Neural crest cell (in vitro differentiated cells): ENCODE measurements at regions not wholly inside any gene's neighbourhood (a gene's known extent, or its start where the extent isn't known, plus 50 kb on each side); places are given as distances from the start of the nearest gene placed in this dataset.

Source experiments
- DNase-seq: peaks from one replicate; pipeline ENCODE4 v3.0.0; 2021; ENCODE audit warnings: low read depth, mixed read lengths, low spot score
- H3K27ac Mint-ChIP-seq: one replicate; pipeline ENCODE4 v1.8.0; 2021; ENCODE audit warnings: mild to moderate bottlenecking, mixed read lengths; ENCODE audit not compliant: unreplicated experiment
- H3K27me3 Mint-ChIP-seq: 2 replicates; pipeline ENCODE4 v1.8.0; 2021; ENCODE audit warnings: low read depth, mild to moderate bottlenecking, mixed read lengths
- H3K36me3 Mint-ChIP-seq: 2 replicates; pipeline ENCODE4 v1.8.0; 2021; ENCODE audit warnings: low read depth, mild to moderate bottlenecking, mixed read lengths
- H3K4me1 Mint-ChIP-seq: 2 replicates; pipeline ENCODE4 v1.8.0; 2021; ENCODE audit warnings: mixed read lengths
- H3K4me3 Mint-ChIP-seq: one replicate; pipeline ENCODE4 v1.8.0; 2021; ENCODE audit warnings: mild to moderate bottlenecking, mixed read lengths
- H3K9me3 Mint-ChIP-seq: 2 replicates; pipeline ENCODE4 v1.8.0; 2021; ENCODE audit warnings: mixed read lengths
- TF ChIP-seq, protein P1 (sequence below): fragments of 200-600 bp; sonication (generic); conservative IDR thresholded peaks from 2 replicates; pipeline ENCODE4 v1.5.0; 2021; ENCODE audit warnings: antibody characterized with exemption, mild to moderate bottlenecking

DNA sequence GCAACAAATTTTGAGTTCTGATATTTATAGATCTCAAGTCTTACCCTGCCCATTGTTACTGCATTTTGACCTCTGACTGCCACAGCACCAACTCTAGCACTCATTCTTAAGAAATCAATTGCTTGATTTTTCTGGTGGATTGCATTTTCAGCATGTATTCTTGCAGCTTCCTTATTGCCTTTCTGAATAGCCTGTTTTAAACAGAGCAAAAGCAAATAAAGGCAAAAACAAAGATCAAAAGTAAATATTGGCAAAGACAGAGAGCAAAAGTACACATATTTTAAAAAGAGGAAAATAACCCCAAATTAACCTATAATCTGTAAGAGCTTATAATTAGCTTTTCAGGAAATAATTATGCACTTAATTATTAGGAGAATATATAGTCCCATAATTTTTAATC is 129.4 kb upstream of the TENT5D start:
- no peaks in the 10 kb centered on the region for H3K27me3 Mint-ChIP-seq
- no peaks in the 10 kb centered on the region for H3K4me1 Mint-ChIP-seq
- no peaks in the 10 kb centered on the region for H3K36me3 Mint-ChIP-seq

DNA sequence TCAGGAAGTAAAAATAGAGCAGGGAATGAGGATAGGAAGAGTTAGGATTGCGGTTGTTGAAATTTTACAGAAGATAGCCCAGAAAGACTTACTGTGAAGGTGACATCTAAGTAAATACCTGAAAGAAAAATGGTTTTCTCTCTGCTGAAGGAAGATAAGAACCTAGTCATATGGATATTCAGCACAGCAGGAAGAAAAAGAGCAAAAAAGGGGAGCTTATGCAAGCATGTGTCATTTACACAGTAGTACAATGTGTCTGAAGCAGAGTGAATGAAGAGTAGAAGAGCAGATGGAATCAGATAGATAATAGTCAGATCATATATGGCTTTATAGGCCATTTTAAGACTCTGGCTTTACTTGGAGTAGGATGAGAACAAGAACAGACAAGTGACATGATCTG is 126.9 kb upstream of the TENT5D start:
- TF ChIP-seq, protein P1, sequence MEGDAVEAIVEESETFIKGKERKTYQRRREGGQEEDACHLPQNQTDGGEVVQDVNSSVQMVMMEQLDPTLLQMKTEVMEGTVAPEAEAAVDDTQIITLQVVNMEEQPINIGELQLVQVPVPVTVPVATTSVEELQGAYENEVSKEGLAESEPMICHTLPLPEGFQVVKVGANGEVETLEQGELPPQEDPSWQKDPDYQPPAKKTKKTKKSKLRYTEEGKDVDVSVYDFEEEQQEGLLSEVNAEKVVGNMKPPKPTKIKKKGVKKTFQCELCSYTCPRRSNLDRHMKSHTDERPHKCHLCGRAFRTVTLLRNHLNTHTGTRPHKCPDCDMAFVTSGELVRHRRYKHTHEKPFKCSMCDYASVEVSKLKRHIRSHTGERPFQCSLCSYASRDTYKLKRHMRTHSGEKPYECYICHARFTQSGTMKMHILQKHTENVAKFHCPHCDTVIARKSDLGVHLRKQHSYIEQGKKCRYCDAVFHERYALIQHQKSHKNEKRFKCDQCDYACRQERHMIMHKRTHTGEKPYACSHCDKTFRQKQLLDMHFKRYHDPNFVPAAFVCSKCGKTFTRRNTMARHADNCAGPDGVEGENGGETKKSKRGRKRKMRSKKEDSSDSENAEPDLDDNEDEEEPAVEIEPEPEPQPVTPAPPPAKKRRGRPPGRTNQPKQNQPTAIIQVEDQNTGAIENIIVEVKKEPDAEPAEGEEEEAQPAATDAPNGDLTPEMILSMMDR = no peak
- no peaks in the 10 kb centered on the region for H3K27me3 Mint-ChIP-seq
- H3K9me3 Mint-ChIP-seq = peaks cover 13% of the 10 kb centered on the region
- H3K4me3 Mint-ChIP-seq = no peak overlapping the region
- no peak overlapping the region for H3K27ac Mint-ChIP-seq
- DNase-seq = no peak
- peaks cover 2% of the 10 kb centered on the region for H3K36me3 Mint-ChIP-seq
- H3K4me1 Mint-ChIP-seq = no peaks in the 10 kb centered on the region

More for the DNA sequence above, 129.4 kb upstream of the TENT5D start:
- H3K4me3 Mint-ChIP-seq = no peak overlapping the region
- H3K9me3 Mint-ChIP-seq = peaks cover 9% of the 10 kb centered on the region
- no peak overlapping the region for H3K27ac Mint-ChIP-seq
- TF ChIP-seq, protein P1 = no peak
- DNase-seq = no peak

- Mint-ChIP-seq H3K9me3 (peaks cover 11% of the 10 kb centered on the region), H3K4me3 (no peak overlapping the region), H3K27ac (no peak overlapping the region), H3K4me1 (no peaks in the 10 kb centered on the region), H3K27me3 (no peaks in the 10 kb centered on the region), H3K36me3 (no peaks in the 10 kb centered on the region)
- TF ChIP-seq, protein P1 = no peak
- no peak for DNase-seq
Observed at GRCh38 chrX:80306007-80306406, 114.2 kb upstream of the TENT5D start.

DNA sequence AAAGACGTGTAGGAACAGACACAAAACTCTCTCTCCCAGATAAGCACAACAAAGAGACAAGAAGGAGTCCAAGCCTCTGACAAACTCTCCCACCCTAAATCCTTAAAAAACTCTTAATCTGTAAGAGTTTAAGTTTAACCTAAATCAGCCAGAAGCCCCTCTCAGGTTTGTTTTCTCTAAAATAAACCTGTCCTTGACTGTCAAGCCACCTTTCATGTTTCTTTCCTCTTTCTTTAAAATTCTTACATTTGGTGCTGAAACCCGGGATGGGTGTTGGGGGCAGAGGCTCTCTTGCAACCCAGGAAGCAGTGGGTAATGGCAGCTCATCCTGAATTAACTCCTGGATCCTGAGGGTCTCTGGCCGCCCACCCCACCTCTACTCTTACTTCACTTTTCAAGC is 107.8 kb upstream of the TENT5D start:
- TF ChIP-seq, protein P1 = no peak
- H3K36me3 Mint-ChIP-seq = no peaks in the 10 kb centered on the region
- no peak overlapping the region for H3K27ac Mint-ChIP-seq
- no peak for DNase-seq
- no peaks in the 10 kb centered on the region for H3K4me1 Mint-ChIP-seq
- no peak overlapping the region for H3K4me3 Mint-ChIP-seq
- no peaks in the 10 kb centered on the region for H3K27me3 Mint-ChIP-seq
- H3K9me3 Mint-ChIP-seq = peaks cover 9% of the 10 kb centered on the region

- TF ChIP-seq, protein P1 = no peak
- no peak for DNase-seq
- Mint-ChIP-seq H3K4me3 (no peak overlapping the region), H3K36me3 (no peaks in the 10 kb centered on the region), H3K9me3 (peaks cover 10% of the 10 kb centered on the region), H3K27me3 (no peaks in the 10 kb centered on the region), H3K4me1 (no peaks in the 10 kb centered on the region), H3K27ac (no peak overlapping the region)
Observed at GRCh38 chrX:80316526-80316925, 103.7 kb upstream of the TENT5D start.

- Mint-ChIP-seq H3K9me3 (peaks cover 15% of the 10 kb centered on the region), H3K27me3 (no peaks in the 10 kb centered on the region), H3K27ac (no peak overlapping the region), H3K4me1 (no peaks in the 10 kb centered on the region), H3K4me3 (no peak overlapping the region), H3K36me3 (no peaks in the 10 kb centered on the region)
- no peak for DNase-seq
- TF ChIP-seq, protein P1 = no peak
Observed at GRCh38 chrX:80317646-80318045, 102.6 kb upstream of the TENT5D start.
